ENCODE measurements at regions not wholly inside any gene's neighbourhood (a gene's known extent, or its start where the extent isn't known, plus 50 kb on each side); places are given as distances from the start of the nearest gene placed in this dataset.

- TF ChIP-seq CTCF (IDR thresholded peaks at IDR 0.05; ENCODE audit: low read depth, low read length): no peak
- no peak for TF ChIP-seq MYC (IDR thresholded peaks at IDR 0.05; ENCODE audit: low read depth, low read length)
- TF ChIP-seq POLR2A (IDR thresholded peaks at IDR 0.05; ENCODE audit: extremely low read depth, insufficient read length): no peak
- TF ChIP-seq MAX (IDR thresholded peaks at IDR 0.05; ENCODE audit: low read depth, low read length): no peak
These were observed 60.6 kb upstream of the TRPC7 start for GRCh38 chr5:136425921-136426320.

All from NB4 (cell line).